GM12865 (cell line): ENCODE measurements at regions not wholly inside any gene's neighbourhood (a gene's known extent, or its start where the extent isn't known, plus 50 kb on each side); places are given as distances from the start of the nearest gene placed in this dataset.

Source experiments
- DNase-seq: peaks from one replicate; pipeline ENCODE4 v3.0.0; 2010; ENCODE audit warnings: low read depth
- H3K4me3 ChIP-seq: 2 replicates; pipeline ENCODE4 v1.5.1; 2011; ENCODE audit warnings: mild to moderate bottlenecking, low read depth, low read length, control low read depth
- TF ChIP-seq, protein P1 (sequence below): IDR thresholded peaks from 2 replicates; pipeline ENCODE4 v1.5.1; 2011; ENCODE audit warnings: low read length, control low read depth, low read depth, inconsistent platforms; ENCODE audit not compliant: insufficient read depth; ENCODE audit errors: missing control alignments

DNA sequence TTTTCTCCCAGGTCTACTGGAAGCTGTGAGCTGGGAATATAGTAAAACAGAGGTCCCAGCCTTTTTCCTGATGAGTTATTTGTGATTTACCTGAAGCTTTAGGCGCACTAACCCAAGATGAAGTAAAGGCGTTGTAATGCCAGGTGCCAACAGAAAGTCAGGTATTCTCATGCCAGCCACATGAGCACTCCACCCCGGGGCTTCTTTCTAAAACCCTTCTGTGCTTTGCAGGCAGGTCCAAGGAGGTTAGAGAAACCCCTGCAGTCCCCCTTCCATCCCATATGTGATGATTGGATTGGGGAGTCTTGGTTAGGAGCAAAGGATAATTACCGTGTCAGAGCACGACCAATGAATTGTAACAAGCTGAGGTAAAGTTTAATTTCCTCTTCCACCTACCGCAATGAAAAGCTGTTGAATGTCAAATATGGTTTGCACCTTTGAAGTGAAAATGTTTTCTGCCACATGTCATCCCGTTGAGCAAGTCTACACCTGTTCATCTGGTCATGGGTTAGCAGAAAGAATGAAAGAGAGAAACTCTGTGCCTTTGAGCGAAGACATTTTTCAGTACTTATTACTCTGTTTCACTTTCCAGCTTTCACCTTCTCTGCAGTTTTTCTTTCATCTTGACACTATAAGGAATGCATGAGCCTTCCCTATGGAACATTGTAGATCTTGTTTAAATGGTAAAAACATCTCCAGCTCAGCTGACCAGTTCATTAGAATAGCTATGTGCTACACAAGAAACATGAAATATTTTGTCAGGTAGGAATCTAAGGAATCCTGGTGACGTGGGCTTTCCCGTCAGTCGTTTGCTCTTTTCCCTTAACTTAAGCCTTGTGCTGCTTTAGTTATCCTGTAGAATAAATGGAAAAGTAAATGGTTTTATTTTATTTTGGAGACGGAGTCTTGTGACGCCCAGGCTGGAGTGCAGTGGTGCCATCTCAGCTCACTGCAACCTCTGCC lies 204.6 kb upstream of the IL12A start:
- TF ChIP-seq, protein P1, sequence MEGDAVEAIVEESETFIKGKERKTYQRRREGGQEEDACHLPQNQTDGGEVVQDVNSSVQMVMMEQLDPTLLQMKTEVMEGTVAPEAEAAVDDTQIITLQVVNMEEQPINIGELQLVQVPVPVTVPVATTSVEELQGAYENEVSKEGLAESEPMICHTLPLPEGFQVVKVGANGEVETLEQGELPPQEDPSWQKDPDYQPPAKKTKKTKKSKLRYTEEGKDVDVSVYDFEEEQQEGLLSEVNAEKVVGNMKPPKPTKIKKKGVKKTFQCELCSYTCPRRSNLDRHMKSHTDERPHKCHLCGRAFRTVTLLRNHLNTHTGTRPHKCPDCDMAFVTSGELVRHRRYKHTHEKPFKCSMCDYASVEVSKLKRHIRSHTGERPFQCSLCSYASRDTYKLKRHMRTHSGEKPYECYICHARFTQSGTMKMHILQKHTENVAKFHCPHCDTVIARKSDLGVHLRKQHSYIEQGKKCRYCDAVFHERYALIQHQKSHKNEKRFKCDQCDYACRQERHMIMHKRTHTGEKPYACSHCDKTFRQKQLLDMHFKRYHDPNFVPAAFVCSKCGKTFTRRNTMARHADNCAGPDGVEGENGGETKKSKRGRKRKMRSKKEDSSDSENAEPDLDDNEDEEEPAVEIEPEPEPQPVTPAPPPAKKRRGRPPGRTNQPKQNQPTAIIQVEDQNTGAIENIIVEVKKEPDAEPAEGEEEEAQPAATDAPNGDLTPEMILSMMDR, result no peak
- H3K4me3 ChIP-seq, result no peak overlapping the region
- peak; percentile 67 for DNase-seq

DNA sequence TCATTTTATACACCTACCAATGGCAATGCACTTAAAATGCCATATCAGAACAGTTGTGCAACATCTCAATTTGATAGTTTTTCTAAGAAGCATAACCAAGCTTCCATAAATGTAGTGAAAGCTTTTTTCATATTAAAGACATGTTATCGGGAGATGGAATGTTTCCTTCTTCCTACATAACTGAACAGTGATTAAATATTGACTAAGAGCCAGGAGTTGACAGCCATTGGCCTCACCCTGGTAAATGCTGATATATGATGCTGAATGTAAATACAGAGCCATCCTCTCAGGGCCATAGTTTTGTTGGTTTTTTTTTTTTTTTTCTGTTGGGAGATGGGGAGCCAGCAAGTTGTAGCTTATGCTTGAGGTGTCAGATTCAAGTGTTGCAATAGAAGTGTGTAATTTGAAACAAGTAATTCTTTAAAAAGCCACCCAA lies 203.3 kb upstream of the IL12A start:
- H3K4me3 ChIP-seq, result no peak overlapping the region
- no peak for DNase-seq
- TF ChIP-seq, protein P1, result no peak

DNA sequence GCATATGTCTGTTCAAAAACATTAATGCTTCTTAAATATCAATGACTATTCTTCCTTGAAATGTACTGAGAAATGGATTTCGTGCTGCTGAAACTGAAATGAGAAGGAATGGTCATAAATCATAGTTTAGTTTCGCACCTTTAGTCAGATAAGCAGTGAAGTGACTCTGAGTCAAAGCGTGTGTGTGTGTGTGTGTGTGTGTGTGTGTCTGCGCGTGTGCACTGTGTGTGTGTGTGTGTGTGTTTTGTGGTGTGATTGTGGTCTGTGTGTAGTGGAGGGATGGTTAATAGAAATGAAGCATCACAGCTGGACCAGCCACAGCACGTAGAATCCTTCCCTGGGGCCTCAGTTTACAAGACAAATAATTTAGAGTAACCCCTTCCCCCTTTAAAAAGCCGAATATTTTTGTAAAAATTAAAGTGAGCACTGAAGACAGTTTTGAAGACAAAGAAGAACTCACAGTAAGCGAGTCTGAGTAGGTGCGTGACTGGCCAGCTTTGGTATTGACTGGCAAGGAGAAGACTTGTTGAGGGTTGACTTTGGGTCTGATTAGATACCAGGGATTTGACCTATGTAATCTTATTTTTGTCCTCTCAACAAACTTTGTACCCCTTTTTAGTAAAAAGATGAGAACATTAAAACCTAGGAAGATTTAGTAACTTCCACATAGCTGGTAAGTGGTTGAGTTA lies 202.0 kb upstream of the IL12A start:
- DNase-seq, result peak; percentile 58

DNA sequence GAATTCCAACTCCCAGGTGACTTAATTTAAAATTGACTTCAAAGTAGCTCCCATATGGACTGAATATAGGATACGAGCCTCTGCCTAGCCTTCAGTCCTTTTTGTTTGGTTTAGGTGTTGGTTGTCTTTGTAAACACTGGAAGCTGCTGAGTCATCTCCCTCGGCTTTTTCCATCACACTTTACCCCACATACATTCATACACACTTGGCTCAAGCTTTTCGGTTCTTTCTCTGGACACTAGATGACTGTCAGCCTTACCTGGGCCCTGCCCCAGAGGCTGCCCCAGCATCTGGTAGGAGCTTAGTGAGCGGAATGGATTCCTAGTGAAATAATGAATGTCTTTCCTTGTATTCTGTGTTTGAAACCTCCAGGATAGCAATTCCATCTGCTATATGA lies 201.5 kb upstream of the IL12A start:
- H3K4me3 ChIP-seq, result no peak overlapping the region
- TF ChIP-seq, protein P1, result no peak
- no peak for DNase-seq

More for the DNA sequence above, 202.0 kb upstream of the IL12A start:
- TF ChIP-seq, protein P1, result no peak
- no peak overlapping the region for H3K4me3 ChIP-seq

DNA sequence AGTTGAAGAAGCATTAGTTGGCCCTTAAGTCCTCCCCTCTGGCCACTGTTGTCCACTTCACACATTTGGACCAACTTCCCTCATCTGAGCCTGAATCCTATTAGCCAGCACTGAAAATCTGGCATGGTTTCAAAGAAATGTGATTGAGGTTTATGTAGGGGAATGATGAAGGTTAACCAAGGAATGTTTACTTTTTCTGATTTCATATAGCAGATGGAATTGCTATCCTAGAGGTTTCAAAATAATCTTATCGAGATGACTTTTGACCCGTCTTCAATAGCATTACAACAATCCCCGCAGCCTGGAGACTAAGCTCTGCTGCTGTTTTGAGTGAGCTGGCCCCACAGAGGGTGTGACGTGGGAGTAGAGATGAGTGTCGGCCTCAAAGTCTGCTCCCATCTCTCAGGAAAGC lies 200.8 kb upstream of the IL12A start:
- TF ChIP-seq, protein P1, result no peak
- DNase-seq, result no peak
- H3K4me3 ChIP-seq, result no peak overlapping the region

DNA sequence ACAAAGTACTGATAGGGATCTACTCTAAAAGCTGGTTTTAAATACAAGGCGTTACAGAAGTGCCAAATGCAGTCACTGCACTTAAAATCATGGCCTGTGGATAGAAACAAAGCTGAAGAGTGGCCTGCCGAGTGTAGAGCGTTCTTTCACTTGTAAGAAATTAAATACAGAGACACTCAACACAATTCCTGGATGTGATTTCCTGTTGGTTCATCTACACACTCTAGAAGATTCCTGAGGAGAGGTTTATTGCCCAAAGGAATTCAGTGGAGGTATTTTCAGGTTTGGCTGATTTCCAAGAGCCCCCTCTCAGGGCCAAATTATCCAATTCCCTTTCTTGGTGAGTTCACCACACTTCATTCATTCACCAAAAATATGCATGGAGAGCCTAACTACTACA lies 200.3 kb upstream of the IL12A start:
- H3K4me3 ChIP-seq, result no peak overlapping the region
- TF ChIP-seq, protein P1, result no peak
- no peak for DNase-seq
